ENCODE measurements at regions not wholly inside any gene's neighbourhood (a gene's known extent, or its start where the extent isn't known, plus 50 kb on each side); places are given as distances from the start of the nearest gene placed in this dataset.

- no peaks in the 10 kb centered on the region for H3K9me3 ChIP-seq
- no peak for TF ChIP-seq CTCF (IDR thresholded peaks at IDR 0.05)
- TF ChIP-seq POLR2A (IDR thresholded peaks at IDR 0.05): no peak
- H3K4me3 ChIP-seq: no peak overlapping the region
- H3K4me1 ChIP-seq: no peaks in the 10 kb centered on the region
- no peaks in the 10 kb centered on the region for H3K36me3 ChIP-seq
- DNase-seq (no peak), ATAC-seq (no peak)
- WGBS, 4 donors: 67 to 76% (median 71%) methylated on average over 16 of the region's 16 CpGs
- no peak overlapping the region for H3K27ac ChIP-seq
- intact Hi-C loops (cut with DNase I): no loop called here
- no peaks in the 10 kb centered on the region for H3K27me3 ChIP-seq
Measured at GRCh38 chr6:137362878-137363804, 131.1 kb downstream of the OLIG3 start.

- DNase-seq (no peak), ATAC-seq (no peak)
- no peaks in the 10 kb centered on the region for H3K36me3 ChIP-seq
- TF ChIP-seq CTCF (IDR thresholded peaks at IDR 0.05) (no peak), POLR2A (IDR thresholded peaks at IDR 0.05) (no peak)
- H3K4me3 ChIP-seq: no peak overlapping the region
- no peaks in the 10 kb centered on the region for H3K9me3 ChIP-seq
- H3K27me3 ChIP-seq: no peaks in the 10 kb centered on the region
- H3K27ac ChIP-seq: no peak overlapping the region
- intact Hi-C loops (cut with DNase I): no loop called here
- no peaks in the 10 kb centered on the region for H3K4me1 ChIP-seq
Measured at GRCh38 chr6:137361701-137362100, 132.5 kb downstream of the OLIG3 start.

- H3K4me1 ChIP-seq: peaks cover 0 to 5% (median 0%) of the 10 kb centered on the region in 12 donors
- H3K27me3 ChIP-seq: no peaks in the 10 kb centered on the region
- intact Hi-C loops (cut with DNase I): no loop called here
- DNase-seq (no peak), ATAC-seq (no peak)
- no peaks in the 10 kb centered on the region for H3K9me3 ChIP-seq
- no peaks in the 10 kb centered on the region for H3K36me3 ChIP-seq
- 42 to 65% (median 50%) methylated on average over 3 of the region's 3 CpGs for WGBS, 4 donors
- no peak overlapping the region for H3K27ac ChIP-seq
- H3K4me3 ChIP-seq: no peak overlapping the region
- no peak for TF ChIP-seq POLR2A (IDR thresholded peaks at IDR 0.05)
- no peak for TF ChIP-seq CTCF (IDR thresholded peaks at IDR 0.05)
Measured at GRCh38 chr6:137358273-137358672, 135.9 kb downstream of the OLIG3 start.

GRCh38 chr6:137357948-137358266, 136.3 kb downstream of the OLIG3 start:
- no peaks in the 10 kb centered on the region for H3K9me3 ChIP-seq
- TF ChIP-seq POLR2A (IDR thresholded peaks at IDR 0.05) (no peak), CTCF (IDR thresholded peaks at IDR 0.05) (no peak)
- intact Hi-C loops (cut with DNase I): no loop called here
- no peaks in the 10 kb centered on the region for H3K27me3 ChIP-seq
- peaks cover 0 to 9% (median 0%) of the 10 kb centered on the region in 12 donors for H3K4me1 ChIP-seq
- H3K36me3 ChIP-seq: no peaks in the 10 kb centered on the region
- no peak overlapping the region for H3K4me3 ChIP-seq
- no peak for DNase-seq
- no peak for ATAC-seq
- no peak overlapping the region for H3K27ac ChIP-seq
